Neural progenitor cell (in vitro differentiated cells): ENCODE measurements at regions not wholly inside any gene's neighbourhood (a gene's known extent, or its start where the extent isn't known, plus 50 kb on each side); places are given as distances from the start of the nearest gene placed in this dataset.

Experiments used
- EZH2 ChIP-seq: fragments of 200-600 bp; sonication (generic); IDR thresholded peaks from 2 replicates; pipeline ENCODE4 v1.6.1; 2017; ENCODE audit warnings: antibody characterized with exemption, mild to moderate bottlenecking, moderate library complexity
- EZH2phosphoT487 ChIP-seq: fragments of 200-600 bp; sonication (generic); IDR thresholded peaks from 2 replicates; pipeline ENCODE4 v1.6.1; 2017; ENCODE audit warnings: antibody characterized with exemption
- TF ChIP-seq, protein P1 (sequence below): fragments of 200-600 bp; sonication (generic); IDR thresholded peaks from 2 replicates; pipeline ENCODE4 v1.5.1; 2017; ENCODE audit warnings: antibody characterized with exemption, mild to moderate bottlenecking

DNA sequence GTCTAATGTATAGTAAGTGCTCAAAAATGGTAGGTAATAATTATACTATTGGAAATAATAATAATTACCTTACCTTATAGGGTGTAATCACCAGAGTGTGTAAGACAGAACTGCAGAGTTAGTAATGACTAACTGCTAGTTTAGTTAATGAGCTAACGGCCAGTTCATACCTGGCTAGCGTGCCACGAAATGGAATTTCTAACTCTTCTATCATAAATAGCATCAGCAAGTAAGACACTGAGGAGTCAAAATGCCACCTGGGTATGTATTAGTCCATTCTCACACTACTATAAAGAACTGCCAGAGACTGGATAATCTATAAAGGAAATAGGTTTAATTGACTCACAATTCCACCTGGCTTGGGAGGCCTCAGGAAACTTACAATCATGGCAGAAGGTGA is 63.4 kb upstream of the CEP85L start:
- TF ChIP-seq, protein P1, sequence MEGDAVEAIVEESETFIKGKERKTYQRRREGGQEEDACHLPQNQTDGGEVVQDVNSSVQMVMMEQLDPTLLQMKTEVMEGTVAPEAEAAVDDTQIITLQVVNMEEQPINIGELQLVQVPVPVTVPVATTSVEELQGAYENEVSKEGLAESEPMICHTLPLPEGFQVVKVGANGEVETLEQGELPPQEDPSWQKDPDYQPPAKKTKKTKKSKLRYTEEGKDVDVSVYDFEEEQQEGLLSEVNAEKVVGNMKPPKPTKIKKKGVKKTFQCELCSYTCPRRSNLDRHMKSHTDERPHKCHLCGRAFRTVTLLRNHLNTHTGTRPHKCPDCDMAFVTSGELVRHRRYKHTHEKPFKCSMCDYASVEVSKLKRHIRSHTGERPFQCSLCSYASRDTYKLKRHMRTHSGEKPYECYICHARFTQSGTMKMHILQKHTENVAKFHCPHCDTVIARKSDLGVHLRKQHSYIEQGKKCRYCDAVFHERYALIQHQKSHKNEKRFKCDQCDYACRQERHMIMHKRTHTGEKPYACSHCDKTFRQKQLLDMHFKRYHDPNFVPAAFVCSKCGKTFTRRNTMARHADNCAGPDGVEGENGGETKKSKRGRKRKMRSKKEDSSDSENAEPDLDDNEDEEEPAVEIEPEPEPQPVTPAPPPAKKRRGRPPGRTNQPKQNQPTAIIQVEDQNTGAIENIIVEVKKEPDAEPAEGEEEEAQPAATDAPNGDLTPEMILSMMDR = no peak
- no peak for TF ChIP-seq EZH2
- no peak for TF ChIP-seq EZH2phosphoT487
